ENCODE measurements at regions not wholly inside any gene's neighbourhood (a gene's known extent, or its start where the extent isn't known, plus 50 kb on each side); places are given as distances from the start of the nearest gene placed in this dataset.

DNA sequence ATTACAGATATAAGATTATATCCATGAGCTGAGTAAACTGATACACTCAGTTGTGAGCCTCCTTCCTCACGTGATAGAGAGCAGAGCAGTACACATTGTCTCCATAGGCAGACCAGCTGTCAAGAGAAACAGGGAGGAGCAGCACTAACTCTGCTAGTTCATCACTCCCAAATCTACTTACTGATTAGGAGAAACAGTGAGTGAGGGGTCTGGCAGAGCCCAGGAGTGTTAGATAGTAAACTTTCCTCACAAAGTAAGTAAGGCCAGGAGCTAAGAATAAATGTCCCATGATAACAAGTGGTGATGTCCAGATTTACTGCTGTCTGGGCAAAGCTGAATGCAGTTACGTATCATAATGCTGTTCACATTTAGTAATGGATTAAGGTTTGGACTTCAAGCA lies 168.6 kb upstream of the KCNK2 start (continued):
- TF ChIP-seq, protein P1, sequence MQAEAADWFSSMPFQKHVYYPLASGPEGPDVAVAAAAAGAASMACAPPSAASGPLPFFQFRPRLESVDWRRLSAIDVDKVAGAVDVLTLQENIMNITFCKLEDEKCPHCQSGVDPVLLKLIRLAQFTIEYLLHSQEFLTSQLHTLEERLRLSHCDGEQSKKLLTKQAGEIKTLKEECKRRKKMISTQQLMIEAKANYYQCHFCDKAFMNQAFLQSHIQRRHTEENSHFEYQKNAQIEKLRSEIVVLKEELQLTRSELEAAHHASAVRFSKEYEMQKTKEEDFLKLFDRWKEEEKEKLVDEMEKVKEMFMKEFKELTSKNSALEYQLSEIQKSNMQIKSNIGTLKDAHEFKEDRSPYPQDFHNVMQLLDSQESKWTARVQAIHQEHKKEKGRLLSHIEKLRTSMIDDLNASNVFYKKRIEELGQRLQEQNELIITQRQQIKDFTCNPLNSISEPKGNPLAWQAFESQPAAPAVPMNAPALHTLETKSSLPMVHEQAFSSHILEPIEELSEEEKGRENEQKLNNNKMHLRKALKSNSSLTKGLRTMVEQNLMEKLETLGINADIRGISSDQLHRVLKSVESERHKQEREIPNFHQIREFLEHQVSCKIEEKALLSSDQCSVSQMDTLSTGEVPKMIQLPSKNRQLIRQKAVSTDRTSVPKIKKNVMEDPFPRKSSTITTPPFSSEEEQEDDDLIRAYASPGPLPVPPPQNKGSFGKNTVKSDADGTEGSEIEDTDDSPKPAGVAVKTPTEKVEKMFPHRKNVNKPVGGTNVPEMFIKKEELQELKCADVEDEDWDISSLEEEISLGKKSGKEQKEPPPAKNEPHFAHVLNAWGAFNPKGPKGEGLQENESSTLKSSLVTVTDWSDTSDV (CRISPR knock-in tag; IDR thresholded peaks at IDR 0.05) = no peak
- TF ChIP-seq, protein P2, sequence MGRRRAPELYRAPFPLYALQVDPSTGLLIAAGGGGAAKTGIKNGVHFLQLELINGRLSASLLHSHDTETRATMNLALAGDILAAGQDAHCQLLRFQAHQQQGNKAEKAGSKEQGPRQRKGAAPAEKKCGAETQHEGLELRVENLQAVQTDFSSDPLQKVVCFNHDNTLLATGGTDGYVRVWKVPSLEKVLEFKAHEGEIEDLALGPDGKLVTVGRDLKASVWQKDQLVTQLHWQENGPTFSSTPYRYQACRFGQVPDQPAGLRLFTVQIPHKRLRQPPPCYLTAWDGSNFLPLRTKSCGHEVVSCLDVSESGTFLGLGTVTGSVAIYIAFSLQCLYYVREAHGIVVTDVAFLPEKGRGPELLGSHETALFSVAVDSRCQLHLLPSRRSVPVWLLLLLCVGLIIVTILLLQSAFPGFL (CRISPR knock-in tag; IDR thresholded peaks at IDR 0.05) = no peak
- no peak for TF ChIP-seq ZMAT3 (CRISPR knock-in tag; conservative IDR thresholded peaks at IDR 0.05)
- TF ChIP-seq NKX3-1 (CRISPR knock-in tag; IDR thresholded peaks at IDR 0.05) = no peak
- TF ChIP-seq ZNF713 (CRISPR knock-in tag; IDR thresholded peaks at IDR 0.05) = no peak
- no peak for TF ChIP-seq ZNF274 (CRISPR knock-in tag; IDR thresholded peaks at IDR 0.05)
- no peak for TF ChIP-seq ZBTB20 (CRISPR knock-in tag; IDR thresholded peaks at IDR 0.05; ENCODE audit: borderline replicate concordance, low read depth)
- TF ChIP-seq SIX4 (CRISPR knock-in tag; IDR thresholded peaks at IDR 0.05) = no peak

DNA sequence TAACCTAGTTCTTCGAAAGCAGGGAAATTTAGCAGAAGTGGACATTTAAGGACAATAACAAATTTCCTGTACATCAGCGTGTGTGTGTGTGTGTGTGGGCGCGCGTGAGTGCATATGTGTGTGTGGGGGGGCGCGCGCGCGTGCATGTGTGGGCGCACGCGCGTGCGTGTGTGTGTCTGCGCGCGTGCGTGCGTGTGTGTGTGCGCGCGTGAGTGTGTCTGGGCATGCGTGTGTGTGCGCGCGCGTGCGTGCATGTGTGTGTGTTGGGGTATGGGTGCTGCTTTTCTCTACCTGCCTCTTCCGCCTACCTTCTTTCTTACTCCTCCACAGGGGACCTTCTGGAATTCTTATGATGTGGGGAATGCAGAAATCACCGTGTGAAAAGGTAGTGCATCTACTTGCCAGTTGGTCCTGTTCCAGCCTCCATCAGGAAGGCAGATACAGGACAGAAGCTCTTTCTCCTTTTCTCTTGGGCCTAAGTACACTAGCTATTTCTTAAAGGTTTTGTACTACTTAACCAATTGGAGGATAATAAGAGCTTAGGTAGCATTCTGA lies 165.4 kb upstream of the KCNK2 start:
- no peak overlapping the region for H3K4me3 ChIP-seq (replicated peaks in 1 of 3; ENCODE audit: insufficient read depth in 1 of 3, low read depth in 2 of 3, low read length in 3 of 3)
- H3K9me3 ChIP-seq (ENCODE audit: low read length) = no peaks in the 10 kb centered on the region
- no peak for ATAC-seq
- no peak overlapping the region for H3K27ac ChIP-seq (ENCODE audit: extremely low read length, insufficient read depth, low read length)
- no peaks in the 10 kb centered on the region for H3K4me1 ChIP-seq (ENCODE audit: insufficient read depth, low read length)
- DNase-seq (ENCODE audit: low spot score) = no peak
- no peak for FAIRE-seq
- H3K79me2 ChIP-seq (ENCODE audit: insufficient read depth, low read length) = no peaks in the 10 kb centered on the region
- H3K36me3 ChIP-seq (replicated peaks in 1 of 2; ENCODE audit: control insufficient read depth in 1 of 2, insufficient read depth in 2 of 2, low read length in 2 of 2) = no peaks in the 10 kb centered on the region
- ChIA-PET CTCF (ENCODE audit: low intra/inter-chr PET ratio, low total read pairs) (no interaction called here), POLR2A (no interaction called here)
- WGBS (ENCODE audit: low lambda C conversion rate) = 89% methylated on average over 31 of the region's 31 CpGs
- H3K4me2 ChIP-seq (ENCODE audit: low read depth, low read length) = no peak overlapping the region
- intact Hi-C loops (cut with micrococcal nuclease; ENCODE audit: unreplicated experiment) = no loop called here
- H2AFZ ChIP-seq (ENCODE audit: low read length) = no peak overlapping the region
- in situ Hi-C loops (cut with HindIII; ENCODE audit: extremely low pct_ligation_motif_present, low pct_unique_long_range_greater_than_20kb) = no loop called here
- BruUV-seq (replicated peaks) = no TSS peak
- no peak overlapping the region for H3K9ac ChIP-seq (ENCODE audit: insufficient read depth, low read depth, low read length)
- no peaks in the 10 kb centered on the region for H4K20me1 ChIP-seq (ENCODE audit: insufficient read depth, low read length)
- TF ChIP-seq MYC (CRISPR knock-in tag; IDR thresholded peaks at IDR 0.05; ENCODE audit: borderline replicate concordance) (no peak), ERF (CRISPR knock-in tag; IDR thresholded peaks at IDR 0.05) (no peak), SETDB1 (CRISPR knock-in tag; IDR thresholded peaks at IDR 0.05; ENCODE audit: borderline replicate concordance) (no peak), ZNF136 (CRISPR knock-in tag; IDR thresholded peaks at IDR 0.05; ENCODE audit: low read depth) (no peak), GABPA (IDR thresholded peaks at IDR 0.05; ENCODE audit: low read depth, low read length) (no peak), GABPA (CRISPR knock-in tag; IDR thresholded peaks at IDR 0.05; ENCODE audit: low read depth) (no peak), ZNF790 (CRISPR knock-in tag; IDR thresholded peaks at IDR 0.05; ENCODE audit: borderline replicate concordance) (no peak), MTF1 (CRISPR knock-in tag; IDR thresholded peaks at IDR 0.05) (no peak), RARG (CRISPR knock-in tag; IDR thresholded peaks at IDR 0.05; ENCODE audit: low read depth) (no peak), ZNF772 (CRISPR knock-in tag; IDR thresholded peaks at IDR 0.05) (no peak), BCL6 (CRISPR knock-in tag; IDR thresholded peaks at IDR 0.05) (no peak), SOX5 (CRISPR knock-in tag; IDR thresholded peaks at IDR 0.05; ENCODE audit: borderline replicate concordance) (no peak), ZNF746 (CRISPR knock-in tag; IDR thresholded peaks at IDR 0.05) (no peak)
- H3K27me3 ChIP-seq (ENCODE audit: control insufficient read depth in 1 of 2, insufficient read depth in 2 of 2, low read length in 2 of 2) = no peaks in the 10 kb centered on the region

Data from HepG2 (cell line).